ENCODE measurements at regions not wholly inside any gene's neighbourhood (a gene's known extent, or its start where the extent isn't known, plus 50 kb on each side); places are given as distances from the start of the nearest gene placed in this dataset.

DNA sequence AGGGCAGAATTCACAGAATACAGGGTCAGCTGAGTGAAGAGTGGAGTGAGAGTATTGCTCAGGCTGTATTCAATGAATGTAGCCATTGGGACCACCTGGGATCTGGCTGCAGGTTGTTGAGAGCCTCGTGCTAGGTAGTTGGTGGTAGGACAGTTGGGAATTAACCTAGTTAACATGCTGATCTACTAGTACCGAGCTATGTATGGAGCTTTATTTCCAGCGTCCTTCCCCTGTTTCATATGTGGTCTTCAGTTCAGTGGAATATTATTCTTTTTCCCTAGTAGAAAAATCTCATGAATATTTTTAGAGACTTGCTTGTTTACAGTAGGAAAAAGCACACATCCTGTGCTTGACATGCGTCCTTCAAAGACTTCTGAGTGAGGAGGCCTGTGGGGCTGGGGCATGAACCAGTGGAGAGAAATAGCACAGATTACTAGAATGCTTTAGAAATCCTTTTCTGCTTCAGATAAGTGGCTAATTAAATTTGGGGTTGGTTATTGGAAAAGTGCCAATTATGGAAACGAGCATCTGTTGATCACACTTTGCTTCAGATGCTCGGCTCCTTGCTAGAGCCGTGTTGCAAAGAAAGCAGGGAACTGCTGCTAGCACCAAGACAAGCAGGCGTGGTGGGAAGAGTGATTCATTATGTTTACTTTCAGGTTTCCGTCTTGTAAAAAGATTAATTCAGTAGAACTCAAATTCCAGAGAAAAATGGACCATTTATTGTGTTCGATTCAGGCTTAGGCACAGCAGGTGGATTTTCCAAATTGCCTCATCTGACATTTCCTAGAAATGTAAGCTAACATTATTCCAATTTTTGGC lies 53.6 kb downstream of the ARF6 start:
- no peaks in the 10 kb centered on the region for H3K9me3 ChIP-seq (ENCODE audit: control insufficient read depth in 4 of 4, low read length in 3 of 4)
- no peak overlapping the region for H3K4me3 ChIP-seq (ENCODE audit: low read depth in 1 of 3, low read length in 3 of 3)
- no peaks in the 10 kb centered on the region for H3K36me3 ChIP-seq (ENCODE audit: control insufficient read depth in 4 of 4, insufficient read depth in 3 of 4, low read depth in 1 of 4, low read length in 3 of 4)
- H3K27me3 ChIP-seq (ENCODE audit: control insufficient read depth in 4 of 4, insufficient read depth in 4 of 4, low read length in 3 of 4), result no peaks in the 10 kb centered on the region
- peaks cover 0 to 11% (median 9%) of the 10 kb centered on the region in 4 donors for H3K4me1 ChIP-seq (ENCODE audit: control insufficient read depth in 4 of 4, insufficient read depth in 4 of 4, low read length in 3 of 4)
- TF ChIP-seq, protein P1, sequence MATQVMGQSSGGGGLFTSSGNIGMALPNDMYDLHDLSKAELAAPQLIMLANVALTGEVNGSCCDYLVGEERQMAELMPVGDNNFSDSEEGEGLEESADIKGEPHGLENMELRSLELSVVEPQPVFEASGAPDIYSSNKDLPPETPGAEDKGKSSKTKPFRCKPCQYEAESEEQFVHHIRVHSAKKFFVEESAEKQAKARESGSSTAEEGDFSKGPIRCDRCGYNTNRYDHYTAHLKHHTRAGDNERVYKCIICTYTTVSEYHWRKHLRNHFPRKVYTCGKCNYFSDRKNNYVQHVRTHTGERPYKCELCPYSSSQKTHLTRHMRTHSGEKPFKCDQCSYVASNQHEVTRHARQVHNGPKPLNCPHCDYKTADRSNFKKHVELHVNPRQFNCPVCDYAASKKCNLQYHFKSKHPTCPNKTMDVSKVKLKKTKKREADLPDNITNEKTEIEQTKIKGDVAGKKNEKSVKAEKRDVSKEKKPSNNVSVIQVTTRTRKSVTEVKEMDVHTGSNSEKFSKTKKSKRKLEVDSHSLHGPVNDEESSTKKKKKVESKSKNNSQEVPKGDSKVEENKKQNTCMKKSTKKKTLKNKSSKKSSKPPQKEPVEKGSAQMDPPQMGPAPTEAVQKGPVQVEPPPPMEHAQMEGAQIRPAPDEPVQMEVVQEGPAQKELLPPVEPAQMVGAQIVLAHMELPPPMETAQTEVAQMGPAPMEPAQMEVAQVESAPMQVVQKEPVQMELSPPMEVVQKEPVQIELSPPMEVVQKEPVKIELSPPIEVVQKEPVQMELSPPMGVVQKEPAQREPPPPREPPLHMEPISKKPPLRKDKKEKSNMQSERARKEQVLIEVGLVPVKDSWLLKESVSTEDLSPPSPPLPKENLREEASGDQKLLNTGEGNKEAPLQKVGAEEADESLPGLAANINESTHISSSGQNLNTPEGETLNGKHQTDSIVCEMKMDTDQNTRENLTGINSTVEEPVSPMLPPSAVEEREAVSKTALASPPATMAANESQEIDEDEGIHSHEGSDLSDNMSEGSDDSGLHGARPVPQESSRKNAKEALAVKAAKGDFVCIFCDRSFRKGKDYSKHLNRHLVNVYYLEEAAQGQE (IDR thresholded peaks at IDR 0.05), result no peak
- TF ChIP-seq, protein P2, sequence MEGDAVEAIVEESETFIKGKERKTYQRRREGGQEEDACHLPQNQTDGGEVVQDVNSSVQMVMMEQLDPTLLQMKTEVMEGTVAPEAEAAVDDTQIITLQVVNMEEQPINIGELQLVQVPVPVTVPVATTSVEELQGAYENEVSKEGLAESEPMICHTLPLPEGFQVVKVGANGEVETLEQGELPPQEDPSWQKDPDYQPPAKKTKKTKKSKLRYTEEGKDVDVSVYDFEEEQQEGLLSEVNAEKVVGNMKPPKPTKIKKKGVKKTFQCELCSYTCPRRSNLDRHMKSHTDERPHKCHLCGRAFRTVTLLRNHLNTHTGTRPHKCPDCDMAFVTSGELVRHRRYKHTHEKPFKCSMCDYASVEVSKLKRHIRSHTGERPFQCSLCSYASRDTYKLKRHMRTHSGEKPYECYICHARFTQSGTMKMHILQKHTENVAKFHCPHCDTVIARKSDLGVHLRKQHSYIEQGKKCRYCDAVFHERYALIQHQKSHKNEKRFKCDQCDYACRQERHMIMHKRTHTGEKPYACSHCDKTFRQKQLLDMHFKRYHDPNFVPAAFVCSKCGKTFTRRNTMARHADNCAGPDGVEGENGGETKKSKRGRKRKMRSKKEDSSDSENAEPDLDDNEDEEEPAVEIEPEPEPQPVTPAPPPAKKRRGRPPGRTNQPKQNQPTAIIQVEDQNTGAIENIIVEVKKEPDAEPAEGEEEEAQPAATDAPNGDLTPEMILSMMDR (IDR thresholded peaks at IDR 0.05; ENCODE audit: low read depth, low read length, missing input control), result no peak
- TF ChIP-seq JUND (IDR thresholded peaks at IDR 0.05), result no peak
- no peak for TF ChIP-seq FOXA1 (IDR thresholded peaks at IDR 0.05)
- no peak for TF ChIP-seq ZBTB33 (IDR thresholded peaks at IDR 0.05)
- TF ChIP-seq HNF4G (IDR thresholded peaks at IDR 0.05), result no peak
- no peak for TF ChIP-seq FOXA2 (IDR thresholded peaks at IDR 0.05)
- no peak for TF ChIP-seq HNF4A (conservative IDR thresholded peaks at IDR 0.05)
- TF ChIP-seq RXRA (IDR thresholded peaks at IDR 0.05), result no peak
- no peak for TF ChIP-seq NR2F2 (IDR thresholded peaks at IDR 0.05)
- no peak for TF ChIP-seq TAF1 (conservative IDR thresholded peaks at IDR 0.05)
- TF ChIP-seq, protein P3, sequence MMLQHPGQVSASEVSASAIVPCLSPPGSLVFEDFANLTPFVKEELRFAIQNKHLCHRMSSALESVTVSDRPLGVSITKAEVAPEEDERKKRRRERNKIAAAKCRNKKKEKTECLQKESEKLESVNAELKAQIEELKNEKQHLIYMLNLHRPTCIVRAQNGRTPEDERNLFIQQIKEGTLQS (IDR thresholded peaks at IDR 0.05), result no peak
- TF ChIP-seq RAD21 (IDR thresholded peaks at IDR 0.05), result no peak
- TF ChIP-seq, protein P4, sequence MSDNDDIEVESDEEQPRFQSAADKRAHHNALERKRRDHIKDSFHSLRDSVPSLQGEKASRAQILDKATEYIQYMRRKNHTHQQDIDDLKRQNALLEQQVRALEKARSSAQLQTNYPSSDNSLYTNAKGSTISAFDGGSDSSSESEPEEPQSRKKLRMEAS (IDR thresholded peaks at IDR 0.05), result no peak
- TF ChIP-seq GABPA (IDR thresholded peaks at IDR 0.05 in 1 of 2, conservative IDR thresholded peaks at IDR 0.05 in 1 of 2), result no peak
- TF ChIP-seq YY1 (IDR thresholded peaks at IDR 0.05), result no peak
- H3K27ac ChIP-seq (ENCODE audit: low read depth in 1 of 2, low read length in 2 of 2), result no peak overlapping the region
- 59% methylated on average over 10 of the region's 10 CpGs for WGBS
- DNase-seq (ENCODE audit: low spot score), result no peak
- H3K9ac ChIP-seq (ENCODE audit: low read depth in 1 of 2, low read length in 2 of 2), result no peak overlapping the region
